HG02852 (cell line): ENCODE measurements at regions not wholly inside any gene's neighbourhood (a gene's known extent, or its start where the extent isn't known, plus 50 kb on each side); places are given as distances from the start of the nearest gene placed in this dataset.

Source experiments
- ATAC-seq: cut with Tn5 transposase; IDR thresholded peaks from one replicate; pipeline ENCODE4 v1.9.1; 2021; ENCODE audit warnings: mild to moderate bottlenecking, moderate library complexity; ENCODE audit not compliant: unreplicated experiment

- no peak for ATAC-seq
Measured at GRCh38 chr15:87394676-87395075, 861.9 kb downstream of the NTRK3 start.

DNA sequence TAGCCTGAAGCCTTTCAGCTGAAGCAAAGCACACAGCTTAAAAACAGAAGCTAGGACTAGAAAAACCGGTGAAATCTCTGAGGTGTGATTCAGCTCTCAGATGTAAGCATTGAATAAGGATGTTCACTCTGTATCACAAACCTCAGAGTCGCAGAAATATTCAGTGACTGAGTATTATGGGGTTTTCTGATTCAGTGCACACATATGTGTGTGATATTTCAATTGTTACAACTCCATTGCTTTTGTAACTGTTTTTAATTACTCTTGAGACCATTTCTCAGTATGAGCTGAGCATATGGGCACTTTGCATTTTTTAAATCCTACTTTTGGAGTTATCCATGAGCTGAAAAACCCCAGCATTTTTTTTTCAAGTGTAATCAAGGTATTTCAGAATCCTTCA lies 868.8 kb downstream of the NTRK3 start:
- no peak for ATAC-seq

DNA sequence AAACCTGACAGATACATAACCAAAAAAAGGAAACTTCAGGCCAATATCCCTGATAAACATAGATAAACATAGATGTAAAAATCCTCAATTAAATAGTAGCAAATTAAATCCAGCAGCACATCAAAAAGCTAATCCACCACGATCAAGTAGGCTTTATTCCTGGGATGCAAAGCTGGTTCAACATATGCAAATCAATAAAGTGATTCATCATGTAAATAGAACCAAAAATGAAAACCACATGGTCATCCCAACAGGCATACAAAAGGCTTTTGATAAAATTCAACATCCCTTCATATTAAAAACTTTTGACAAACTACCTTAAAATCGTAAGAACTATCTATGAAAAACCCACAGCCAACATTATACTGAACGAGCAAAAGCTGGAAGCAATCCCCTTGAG lies 882.2 kb downstream of the NTRK3 start:
- ATAC-seq, result no peak

DNA sequence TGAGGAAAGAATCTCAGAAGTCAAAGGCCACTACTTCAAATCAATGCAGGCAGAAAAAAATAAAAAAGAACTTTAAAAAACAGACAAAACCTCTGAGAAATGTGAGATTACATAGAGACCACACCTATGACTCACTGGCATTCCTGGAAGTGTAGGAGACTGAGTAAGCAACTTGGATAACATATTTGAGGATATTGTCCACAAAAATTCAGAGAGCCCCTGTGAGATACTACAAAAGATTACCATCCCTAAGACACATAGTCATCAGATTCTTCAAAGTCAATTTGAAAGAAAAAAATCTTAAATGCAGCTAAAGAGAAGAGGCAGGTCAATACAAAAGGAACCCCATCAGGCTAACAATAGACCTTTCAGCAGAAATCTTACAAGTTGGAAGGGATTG lies 887.3 kb downstream of the NTRK3 start:
- ATAC-seq, result no peak

DNA sequence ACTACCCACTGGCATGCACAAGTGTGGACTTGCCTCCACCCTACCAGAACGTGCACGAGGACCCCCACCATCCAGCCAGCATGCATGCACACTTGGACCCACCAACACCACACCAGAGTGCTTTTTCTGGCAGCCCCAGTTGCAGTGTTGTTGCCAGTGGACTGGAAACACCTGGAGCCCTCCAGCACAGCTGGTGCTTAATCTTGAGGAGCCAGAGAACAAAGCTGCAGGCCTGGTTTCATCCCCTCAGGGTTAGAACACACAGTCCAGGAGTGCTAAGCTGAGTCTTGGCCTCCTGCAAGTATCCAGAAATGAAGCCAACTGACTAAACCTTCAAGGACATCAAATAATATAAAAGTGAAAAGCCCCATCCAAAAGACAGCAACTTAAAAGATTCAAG lies 888.0 kb downstream of the NTRK3 start:
- no peak for ATAC-seq

- ATAC-seq, result no peak
Measured at GRCh38 chr15:87365186-87365585, 891.4 kb downstream of the NTRK3 start.

- no peak for ATAC-seq
Measured at GRCh38 chr15:87362531-87362930, 894.0 kb downstream of the NTRK3 start.

DNA sequence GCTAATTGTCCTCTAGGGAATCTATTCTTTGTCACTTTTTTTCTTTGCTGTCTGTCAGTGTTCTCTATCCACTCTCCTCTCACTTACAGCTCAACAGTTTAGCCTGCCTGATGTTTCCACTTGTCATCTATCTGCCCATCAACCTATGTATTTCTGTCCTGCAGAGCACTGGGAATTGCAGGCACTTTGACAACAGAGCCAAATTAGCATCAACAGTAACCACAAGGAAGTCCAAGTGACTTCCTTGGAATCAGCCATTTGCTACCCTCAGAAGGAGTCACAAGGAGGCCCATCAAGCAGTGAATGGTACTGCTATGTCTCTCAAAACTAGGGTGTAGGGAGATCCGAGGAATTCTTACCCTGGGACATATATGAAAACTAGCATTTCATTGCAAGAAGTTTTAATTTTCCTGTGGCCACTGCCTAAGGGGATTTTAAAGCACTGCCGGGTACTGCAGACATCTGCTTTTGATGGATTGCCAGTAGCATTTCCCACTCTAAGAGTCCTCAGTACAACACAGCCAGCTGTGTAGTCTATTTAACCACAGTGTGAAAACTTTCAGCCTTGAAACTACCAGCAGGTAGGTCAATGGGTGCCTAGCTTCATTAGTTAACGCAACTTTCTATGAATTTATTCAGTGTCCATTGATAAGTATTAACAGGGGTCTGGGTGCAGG lies 898.8 kb downstream of the NTRK3 start:
- ATAC-seq, result no peak

- no peak for ATAC-seq
Measured at GRCh38 chr15:87355946-87356345, 900.6 kb downstream of the NTRK3 start.

DNA sequence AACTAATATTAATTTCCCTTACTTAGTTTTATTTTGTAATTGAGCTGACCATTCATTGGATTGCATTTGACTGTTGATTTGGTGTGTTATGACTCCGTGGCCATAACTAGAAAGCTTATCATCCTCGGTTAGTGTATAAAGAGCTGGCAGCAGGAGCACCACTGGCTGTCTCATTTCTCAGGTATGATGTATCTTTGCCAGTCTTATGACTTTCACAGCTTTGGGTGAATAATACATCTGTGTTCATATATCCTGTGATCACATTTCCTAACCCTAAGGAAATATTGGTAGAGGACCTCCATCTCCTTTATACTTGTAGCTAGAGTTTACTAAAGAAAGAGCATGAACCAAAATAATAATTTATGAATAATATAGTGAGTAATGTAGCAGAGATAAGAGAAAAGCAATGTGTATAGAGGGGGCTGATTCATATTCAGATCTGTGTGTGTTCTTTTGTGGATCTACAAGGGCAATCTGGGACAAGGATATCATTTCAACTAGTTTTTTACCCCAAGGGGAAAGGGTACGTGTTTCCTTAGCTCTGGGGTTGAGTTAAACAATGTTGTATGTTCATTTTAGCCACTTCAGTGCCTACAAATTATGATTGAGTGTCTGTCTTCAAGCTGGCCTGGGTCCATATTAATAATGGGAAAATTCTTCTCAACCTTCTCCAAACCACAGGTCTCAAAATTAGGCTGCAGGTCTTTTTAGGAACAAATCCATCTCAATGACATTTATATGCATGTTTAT lies 901.7 kb downstream of the NTRK3 start:
- ATAC-seq, result no peak

DNA sequence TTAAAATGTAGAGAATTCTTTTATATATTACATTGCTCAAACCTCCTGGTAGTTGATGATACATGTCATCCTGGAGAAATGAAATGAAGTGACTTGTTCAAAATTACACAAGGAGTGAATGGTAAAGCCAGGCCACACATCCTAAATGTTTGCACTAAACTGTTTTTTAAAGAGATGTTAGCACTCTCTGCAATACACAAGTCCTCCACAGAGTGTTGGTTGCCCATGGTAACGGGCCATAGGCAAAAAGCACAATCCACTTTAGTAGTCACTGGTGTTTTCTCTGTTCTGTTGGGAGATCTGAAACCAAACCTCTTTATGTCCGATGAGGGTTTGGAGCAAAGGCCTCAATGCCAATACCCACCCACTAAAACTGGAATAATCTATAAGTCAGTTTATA lies 907.4 kb downstream of the NTRK3 start:
- no peak for ATAC-seq

DNA sequence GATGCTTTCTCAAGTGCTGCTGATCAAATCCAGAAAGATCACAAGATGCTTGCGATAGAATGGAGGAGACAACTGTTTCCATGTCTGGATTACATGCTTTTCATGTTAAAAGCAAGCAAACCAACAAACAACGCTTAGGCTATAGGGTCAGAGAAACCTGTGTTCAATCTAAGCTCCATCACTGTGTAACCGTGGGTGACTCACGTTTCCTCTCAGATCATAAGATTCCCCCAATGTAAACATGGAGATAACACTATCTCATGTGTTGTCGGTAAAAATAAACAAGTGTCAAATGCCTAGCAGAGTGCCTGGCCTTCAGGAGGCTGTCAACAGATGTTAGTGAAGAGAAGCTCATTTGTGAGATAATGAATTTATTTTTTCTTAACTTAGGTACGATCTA lies 907.8 kb downstream of the NTRK3 start:
- ATAC-seq, result no peak

GRCh38 chr15:87347806-87348515 lies 908.6 kb downstream of the NTRK3 start:
- no peak for ATAC-seq

DNA sequence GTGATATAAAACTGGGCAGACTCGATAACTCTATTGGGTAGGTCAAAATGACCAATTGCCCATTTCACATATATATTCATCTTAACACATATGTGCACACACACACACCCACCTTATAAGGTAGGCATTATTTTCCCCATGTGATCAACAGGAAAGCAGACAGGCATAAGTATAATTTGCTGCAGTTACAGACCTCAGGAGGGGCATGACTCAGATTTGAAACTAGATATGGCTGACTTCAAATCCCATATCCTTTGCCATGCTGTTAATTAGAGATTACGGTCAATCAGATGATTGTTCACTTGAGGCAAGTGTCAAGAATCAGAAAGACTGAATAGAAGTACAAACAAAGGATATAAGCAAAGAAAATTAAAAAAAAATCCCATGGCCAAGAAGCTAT lies 910.6 kb downstream of the NTRK3 start:
- ATAC-seq, result no peak

GRCh38 chr15:87343966-87344365 lies 912.6 kb downstream of the NTRK3 start:
- ATAC-seq, result no peak

GRCh38 chr15:87340370-87340769 lies 916.2 kb downstream of the NTRK3 start:
- ATAC-seq, result no peak

DNA sequence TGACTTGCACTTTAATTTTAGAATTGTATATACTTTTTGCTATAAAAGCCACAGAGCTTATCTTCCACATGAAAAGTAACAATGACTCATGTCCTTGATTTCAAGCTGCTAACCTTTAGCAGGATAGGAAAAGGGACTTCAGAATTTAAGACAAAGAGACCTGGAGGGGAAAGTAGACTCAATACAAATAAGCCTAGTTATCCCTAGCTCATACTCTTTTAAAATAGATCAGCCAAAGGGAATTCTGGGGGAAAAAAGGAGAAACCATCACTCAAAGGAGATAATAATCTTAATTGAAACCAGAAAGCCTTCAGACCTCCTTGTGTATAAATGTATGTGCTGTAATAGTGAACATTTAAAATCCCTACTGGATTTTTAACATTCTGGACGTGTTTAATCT lies 930.3 kb downstream of the NTRK3 start:
- no peak for ATAC-seq

DNA sequence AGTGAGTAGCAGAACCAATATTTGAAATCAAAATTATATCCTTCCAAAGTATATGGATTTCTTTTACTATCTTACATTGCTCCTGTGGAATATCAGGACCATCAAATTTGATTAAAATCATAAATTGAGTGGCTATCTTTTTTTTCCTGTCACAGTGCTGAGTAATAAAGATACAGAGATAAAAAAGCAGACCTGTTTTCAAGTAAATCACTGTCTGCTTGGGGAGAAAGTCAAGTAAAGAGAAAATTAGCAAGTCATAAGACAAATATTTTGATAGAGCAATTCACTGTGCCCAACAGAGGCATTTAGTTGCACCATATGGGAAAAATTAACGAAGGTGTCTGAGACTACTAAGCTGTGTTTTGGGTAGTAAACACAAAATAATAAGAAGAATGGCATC lies 933.7 kb downstream of the NTRK3 start:
- no peak for ATAC-seq

DNA sequence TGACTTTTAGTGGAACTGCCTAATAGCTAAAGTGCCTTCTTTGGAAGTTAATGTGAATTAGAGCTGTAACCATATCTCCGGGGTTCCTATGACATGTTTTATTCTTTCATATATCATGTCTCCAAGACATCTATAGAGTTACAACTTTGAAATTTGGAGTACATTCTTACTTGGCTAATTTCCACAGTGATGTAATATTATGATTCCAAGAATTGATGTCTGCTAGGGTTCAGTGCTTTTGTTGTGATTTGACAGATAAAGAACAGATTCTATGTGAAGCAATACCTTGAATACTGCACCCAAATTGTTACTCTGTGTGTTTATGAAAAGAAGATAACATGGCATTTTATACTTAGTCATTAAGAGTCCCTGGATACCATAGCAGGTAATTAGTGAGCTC lies 934.3 kb downstream of the NTRK3 start:
- ATAC-seq, result no peak

DNA sequence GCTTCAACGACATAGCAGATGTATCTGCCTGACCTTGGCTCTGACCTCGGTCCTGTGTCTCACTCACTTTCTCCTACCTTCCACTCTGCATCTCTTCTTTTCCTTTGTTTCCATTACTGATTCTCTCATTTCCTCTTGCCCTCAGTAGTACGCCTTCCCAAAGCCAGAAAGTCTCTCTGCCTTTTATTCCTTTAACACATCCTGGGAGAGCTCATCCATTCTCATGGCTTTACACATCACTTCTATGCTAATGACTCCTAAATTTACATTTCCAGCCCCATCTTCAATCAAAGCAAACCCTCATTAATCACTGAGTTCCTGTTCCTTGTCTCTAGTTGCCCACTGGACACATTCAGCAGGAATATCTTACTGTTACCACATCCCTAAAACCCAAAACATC lies 938.6 kb downstream of the NTRK3 start:
- no peak for ATAC-seq

DNA sequence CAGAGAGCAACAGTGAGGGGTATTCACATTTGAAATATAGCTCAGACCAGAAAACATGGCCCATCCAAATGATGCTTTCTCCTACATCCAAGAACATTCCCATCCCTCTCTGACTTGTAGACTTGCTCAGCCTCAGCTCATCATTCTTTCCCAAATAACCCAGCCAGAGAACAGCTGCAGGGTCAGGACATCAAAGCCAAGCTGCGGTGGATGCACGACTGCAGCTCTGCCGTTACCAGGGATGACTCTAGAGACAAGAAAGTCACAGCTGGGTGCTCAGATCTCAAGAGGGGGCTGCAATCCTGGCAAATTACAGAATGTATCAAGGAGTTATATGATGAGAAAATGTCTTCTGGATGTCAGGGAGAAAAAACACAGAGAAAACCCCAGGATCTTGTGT lies 944.3 kb downstream of the NTRK3 start:
- ATAC-seq, result no peak

GRCh38 chr15:87300146-87300545 lies 956.4 kb downstream of the NTRK3 start:
- no peak for ATAC-seq
